HG03521 (cell line): ENCODE measurements at regions not wholly inside any gene's neighbourhood (a gene's known extent, or its start where the extent isn't known, plus 50 kb on each side); places are given as distances from the start of the nearest gene placed in this dataset.

Source experiments
- ATAC-seq: cut with Tn5 transposase; IDR thresholded peaks from one replicate; pipeline ENCODE4 v1.9.1; 2021; ENCODE audit warnings: mild to moderate bottlenecking, moderate library complexity; ENCODE audit not compliant: unreplicated experiment

DNA sequence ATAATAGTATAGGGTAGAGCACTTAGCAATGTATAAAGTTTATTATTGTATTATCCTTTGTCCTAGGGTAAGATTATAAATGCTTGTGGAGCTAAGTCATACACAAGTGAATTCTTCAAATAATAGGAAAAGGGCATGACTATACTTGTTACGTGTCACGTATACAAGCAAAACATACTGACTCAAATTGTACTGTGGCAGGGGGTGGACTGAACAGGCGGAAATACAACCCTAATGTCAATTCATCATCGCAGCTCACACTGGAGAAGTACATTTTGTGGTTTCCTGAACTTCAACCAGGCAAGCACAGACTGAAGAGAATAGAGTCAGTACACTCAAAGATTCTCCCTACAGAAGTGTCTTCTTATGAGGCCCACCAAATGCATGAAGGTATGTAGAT, 201.0 kb downstream of the MBD2 start:
- ATAC-seq, result no peak

GRCh38 chr18:54020966-54021365, 203.5 kb downstream of the MBD2 start:
- no peak for ATAC-seq

DNA sequence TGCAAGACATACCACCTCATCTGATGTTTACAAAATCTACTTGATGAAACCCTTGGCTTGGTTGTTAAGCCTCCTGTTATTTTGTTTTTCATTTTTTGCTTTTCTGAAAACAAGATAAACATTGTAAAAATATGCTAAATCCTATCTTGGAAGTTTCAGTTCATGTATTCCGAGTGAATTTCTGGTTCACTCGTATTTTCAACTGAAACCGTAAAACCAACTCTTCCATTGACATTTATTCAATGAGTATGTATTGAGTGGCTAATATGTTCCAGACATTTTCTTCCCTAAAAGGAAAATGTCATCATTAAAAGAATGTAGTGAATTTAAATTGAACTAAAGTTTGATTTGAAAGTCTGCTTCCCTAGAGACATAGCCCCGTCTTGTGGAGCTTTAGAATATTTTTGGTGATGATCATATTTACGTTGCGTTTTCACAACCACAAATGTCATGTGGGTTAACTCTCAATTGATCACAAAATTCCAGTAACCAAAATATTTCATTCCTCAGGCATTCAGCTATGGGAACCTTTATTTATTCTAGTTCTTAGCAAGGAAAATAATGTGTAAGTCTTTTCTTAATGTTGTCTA, 204.2 kb downstream of the MBD2 start:
- no peak for ATAC-seq

GRCh38 chr18:54019641-54020040, 204.8 kb downstream of the MBD2 start:
- no peak for ATAC-seq

DNA sequence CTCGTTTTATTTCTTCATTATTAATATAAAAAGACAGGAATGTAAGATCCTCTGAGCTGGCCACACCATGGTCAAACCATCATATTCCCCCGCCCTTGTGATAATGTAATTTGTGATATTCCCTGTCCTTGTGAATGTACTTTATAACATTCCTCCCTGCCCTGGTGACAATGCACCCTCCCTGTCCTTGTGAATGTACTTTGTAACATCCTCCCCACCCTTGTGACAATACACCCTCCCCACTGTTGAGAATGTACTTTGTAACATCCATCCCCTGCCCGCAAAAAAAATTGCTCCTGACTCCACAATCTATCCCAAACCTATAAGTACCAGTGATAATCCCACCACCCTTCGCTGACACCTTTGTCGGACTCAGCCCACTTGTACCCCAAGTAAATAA, 211.0 kb downstream of the MBD2 start:
- ATAC-seq, result no peak

GRCh38 chr18:54004828-54005227, 219.6 kb downstream of the MBD2 start:
- no peak for ATAC-seq

DNA sequence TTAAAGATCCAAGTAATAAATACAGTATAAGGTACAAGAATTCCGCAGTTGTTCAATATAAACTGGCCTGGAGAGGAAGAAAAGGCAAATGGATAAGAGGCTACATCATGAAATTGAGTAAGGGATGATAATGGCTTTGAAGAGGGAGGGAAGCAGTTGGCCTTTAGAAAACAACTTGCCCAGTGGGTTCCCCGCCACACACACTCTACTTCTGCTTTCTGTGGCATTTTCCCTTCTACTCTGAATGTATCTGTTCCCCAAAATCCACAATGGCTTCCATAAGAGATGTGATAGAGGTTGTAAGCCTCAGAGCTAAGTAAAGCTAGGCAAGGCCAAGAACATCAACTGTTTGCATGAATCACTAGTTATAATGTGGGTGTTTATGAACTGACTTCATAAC, 221.3 kb downstream of the MBD2 start:
- no peak for ATAC-seq

DNA sequence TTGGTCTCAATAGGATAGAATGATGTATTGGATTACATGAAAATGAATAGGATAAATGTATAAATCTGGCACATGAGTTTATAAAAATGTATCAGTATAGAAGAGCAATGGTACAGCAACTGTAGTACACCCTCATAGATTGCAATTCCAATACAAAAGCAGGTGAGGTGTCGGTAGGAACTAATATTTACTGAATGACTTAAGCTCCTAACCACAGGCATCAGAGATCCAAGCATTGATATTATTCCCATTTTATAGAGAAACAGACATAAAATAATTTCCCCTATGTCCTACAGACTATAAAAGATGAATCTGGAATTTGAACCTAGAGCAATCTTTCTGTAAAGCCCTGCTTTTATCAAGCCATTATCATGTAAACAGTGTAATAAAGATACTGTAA, 227.4 kb downstream of the MBD2 start:
- no peak for ATAC-seq

- ATAC-seq, result no peak
These were observed 230.5 kb downstream of the MBD2 start for GRCh38 chr18:53994016-53994415.

GRCh38 chr18:53991805-53992204, 232.7 kb downstream of the MBD2 start:
- ATAC-seq, result no peak

DNA sequence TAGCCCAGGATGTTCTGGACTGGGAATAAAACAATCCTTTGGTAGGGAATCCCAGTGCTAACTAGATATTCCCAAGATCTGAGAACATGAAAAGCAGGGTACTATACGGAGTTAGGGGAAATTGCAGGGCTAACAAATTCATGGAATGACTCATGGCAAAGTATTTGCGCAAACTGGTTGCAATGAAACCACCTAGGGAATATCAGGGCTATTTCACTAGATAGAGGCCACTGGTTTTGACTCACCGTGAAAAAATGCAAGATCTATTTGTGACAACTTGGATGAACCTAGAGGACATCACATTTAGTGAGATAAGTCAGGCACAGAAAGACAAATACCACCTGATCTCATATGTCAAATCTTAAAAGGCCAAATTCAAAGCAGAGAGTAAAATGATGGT, 233.3 kb downstream of the MBD2 start:
- ATAC-seq, result no peak

DNA sequence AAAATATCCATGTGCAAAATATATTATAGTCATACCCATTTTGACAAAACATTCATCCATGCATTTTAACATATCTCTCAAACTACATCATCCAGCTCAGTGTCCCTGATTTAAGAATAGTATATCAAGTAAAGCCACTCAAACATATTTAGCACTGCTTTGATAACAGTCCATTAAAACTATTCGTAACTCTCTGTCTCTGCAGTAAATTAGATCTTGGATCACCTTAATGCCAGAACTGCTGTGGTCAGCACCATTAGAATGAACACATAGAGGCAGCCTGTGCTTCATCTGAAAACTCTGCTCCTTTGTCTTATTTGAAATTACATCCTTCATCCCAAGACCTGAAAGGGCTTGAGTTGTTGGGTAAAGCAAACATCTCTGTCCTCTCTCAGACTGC, 234.0 kb downstream of the MBD2 start:
- ATAC-seq, result no peak

DNA sequence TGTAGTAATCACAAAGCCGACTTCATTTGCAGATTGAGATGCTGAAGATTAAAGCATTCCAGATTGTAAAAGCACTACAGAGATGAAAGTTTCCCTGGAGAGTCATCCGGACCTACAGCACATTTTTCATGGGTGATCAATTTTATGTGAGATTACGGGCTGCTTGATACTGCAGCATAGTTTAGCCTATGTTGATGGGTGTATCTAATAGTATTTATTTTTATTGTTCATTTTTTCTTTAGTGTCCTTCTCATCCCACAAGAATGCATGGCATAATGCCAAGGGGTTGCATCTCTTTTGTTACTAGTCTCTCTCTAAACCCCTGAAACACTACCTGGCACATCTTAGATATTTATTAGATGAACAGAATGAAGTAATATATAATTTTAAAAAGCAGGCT, 240.4 kb downstream of the MBD2 start:
- ATAC-seq, result no peak

DNA sequence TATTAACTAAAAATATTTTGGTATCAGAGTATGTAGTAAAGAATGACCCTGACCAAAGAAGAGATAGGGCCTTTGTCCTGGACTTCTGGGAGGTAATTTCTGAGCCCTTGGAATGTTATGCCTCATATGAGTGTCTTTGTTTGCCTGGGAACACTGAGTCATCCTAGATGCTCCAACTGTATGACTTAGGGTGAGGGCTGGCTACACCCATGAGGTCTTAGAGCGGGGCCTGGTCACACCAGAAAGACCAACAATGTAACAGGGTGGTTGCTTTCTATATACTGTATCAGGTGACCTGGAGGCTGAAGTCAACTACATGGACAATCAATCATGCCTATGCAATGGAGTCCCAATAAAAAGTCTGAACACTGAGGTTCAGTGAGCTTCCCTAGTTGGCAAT, 253.1 kb downstream of the MBD2 start:
- no peak for ATAC-seq

DNA sequence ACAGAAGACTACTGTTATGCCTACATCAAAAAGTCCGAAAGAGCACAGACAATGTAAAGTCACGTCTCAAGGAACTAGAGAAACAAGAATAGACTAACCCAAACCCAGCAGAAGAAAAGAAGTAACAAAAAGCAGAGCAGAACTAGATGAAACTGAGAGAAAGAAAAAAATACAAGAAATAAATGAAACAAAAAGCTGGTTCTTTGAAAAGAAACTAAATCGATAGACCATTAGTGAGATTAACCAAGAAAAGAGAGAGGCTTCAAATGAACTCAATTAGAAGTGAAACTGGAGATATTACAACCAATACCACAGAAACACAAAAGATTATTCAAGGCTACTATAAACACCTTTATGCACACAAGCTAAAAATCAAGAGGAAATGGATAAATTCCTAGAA, 271.8 kb downstream of the MBD2 start:
- peak; percentile 62 for ATAC-seq

DNA sequence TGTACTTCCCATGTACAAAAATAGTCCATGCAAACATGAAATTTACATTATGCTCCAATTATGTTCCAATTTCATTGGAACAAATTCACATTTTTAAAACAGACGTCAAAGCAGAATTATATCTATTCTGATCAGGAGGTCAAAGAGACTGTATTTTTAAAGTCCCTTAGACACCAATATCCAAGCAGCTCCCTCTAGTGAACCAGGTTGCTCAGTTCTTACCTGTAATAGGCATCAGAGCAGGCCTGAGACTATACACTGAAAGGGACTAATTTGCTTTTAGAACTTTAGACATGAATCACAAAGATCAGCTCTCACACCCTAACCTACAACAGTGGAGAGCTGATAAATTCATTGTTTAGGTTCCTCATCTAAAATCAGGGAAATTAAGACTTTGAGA, 273.9 kb downstream of the MBD2 start:
- ATAC-seq, result no peak

DNA sequence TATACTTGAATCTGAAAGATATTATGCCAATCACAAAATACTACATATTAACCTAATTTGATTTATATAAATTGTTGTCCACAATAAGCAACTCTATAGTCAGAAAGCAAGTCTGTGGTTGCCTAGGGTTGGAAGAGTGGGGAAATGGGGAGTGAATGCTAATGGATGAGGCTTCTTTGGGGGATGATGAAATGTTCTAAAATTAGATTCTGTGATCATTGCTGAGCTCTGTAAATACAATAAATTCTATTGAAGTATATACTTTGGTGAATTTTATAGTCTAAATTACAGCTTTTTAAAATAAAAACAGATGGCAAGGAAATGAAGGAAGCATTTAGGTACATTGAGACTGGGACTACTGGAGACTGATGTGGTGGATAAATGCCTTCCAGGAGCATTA, 275.5 kb downstream of the MBD2 start:
- no peak for ATAC-seq

- ATAC-seq, result no peak
These were observed 277.3 kb downstream of the MBD2 start for GRCh38 chr18:53947092-53947640.

DNA sequence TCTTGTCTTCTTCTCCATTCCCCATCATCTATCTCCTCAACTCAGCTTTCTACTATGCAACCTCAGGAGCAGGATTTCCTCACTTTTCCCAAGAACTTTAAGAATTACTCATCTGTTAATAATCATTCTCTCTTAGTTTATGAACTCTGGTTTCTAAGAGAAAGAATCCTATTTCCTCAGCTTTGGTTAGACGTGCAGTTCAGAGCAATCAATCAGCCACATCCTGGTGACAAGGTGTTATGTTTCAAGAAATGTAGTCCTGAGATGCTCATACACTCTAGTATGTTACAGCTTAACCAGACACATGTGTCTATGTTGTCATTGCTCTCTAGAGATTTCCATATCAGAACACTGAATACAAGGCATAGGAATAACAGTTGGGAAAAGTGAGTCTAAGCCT, 277.9 kb downstream of the MBD2 start:
- no peak for ATAC-seq

DNA sequence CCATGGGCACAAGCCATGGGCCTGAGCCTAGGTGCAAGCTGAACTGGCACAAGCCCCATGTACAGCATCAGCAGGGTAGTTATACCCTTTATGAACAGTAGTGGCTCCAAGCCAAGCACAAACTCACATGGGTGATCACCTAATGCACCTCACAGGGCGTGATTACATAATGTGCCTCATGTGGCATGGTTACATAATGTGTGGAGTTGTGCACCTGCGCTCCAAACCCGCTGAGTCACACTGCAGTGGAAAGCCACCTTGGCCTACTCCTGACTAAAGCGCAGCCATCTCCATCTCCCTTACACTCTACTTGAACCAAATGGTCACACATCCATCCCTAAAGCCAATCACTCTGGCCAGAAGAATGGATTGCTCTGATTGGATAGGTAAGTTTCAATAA, 279.7 kb downstream of the MBD2 start:
- no peak for ATAC-seq

GRCh38 chr18:53943326-53943860, 281.1 kb downstream of the MBD2 start:
- no peak for ATAC-seq

- no peak for ATAC-seq
These were observed 282.7 kb downstream of the MBD2 start for GRCh38 chr18:53941601-53942338.
